Neutrophil (primary cell): ENCODE measurements at regions not wholly inside any gene's neighbourhood (a gene's known extent, or its start where the extent isn't known, plus 50 kb on each side); places are given as distances from the start of the nearest gene placed in this dataset.

Experiments
- H3K27ac ChIP-seq: fragments of 200-600 bp; sonication (generic); 2 replicates; pipeline ENCODE4 v1.5.1; 2016; ENCODE audit warnings: mild to moderate bottlenecking, moderate library complexity
- H3K27me3 ChIP-seq: fragments of 200-600 bp; sonication (generic); 2 replicates; pipeline ENCODE4 v1.6.0; 2016; ENCODE audit warnings: mild to moderate bottlenecking
- H3K36me3 ChIP-seq: fragments of 200-600 bp; sonication (generic); 2 replicates; pipeline ENCODE4 v1.5.1; 2017
- H3K4me1 ChIP-seq, 2 experiments: fragments of 200-600 bp in 1 of 2; sonication (generic) in 1 of 2; 1 replicate in 1 of 2; 2 replicates in 1 of 2; pipeline versions ENCODE4 v1.5.1 to v1.6.1; 2013 to 2016; ENCODE audit warnings: low read depth in 1 of 2, low read length in 1 of 2, mild to moderate bottlenecking in 1 of 2, moderate library complexity in 1 of 2; ENCODE audit not compliant: control insufficient read depth in 1 of 2, insufficient read depth in 1 of 2
- H3K4me3 ChIP-seq, 2 experiments: fragments of 200-600 bp in 1 of 2; sonication (generic) in 1 of 2; 1 replicate in 1 of 2; 2 replicates in 1 of 2; pipeline ENCODE4 v1.5.1; 2013 to 2016; ENCODE audit warnings: low read depth in 1 of 2, low read length in 1 of 2, mild to moderate bottlenecking in 1 of 2, moderate library complexity in 1 of 2
- H3K9me3 ChIP-seq: fragments of 200-600 bp; sonication (generic); 2 replicates; pipeline ENCODE4 v1.5.1; 2016
- CTCF ChIP-seq: fragments of 200-600 bp; sonication (generic); IDR thresholded peaks from 2 replicates; pipeline ENCODE4 v1.5.1; 2016; ENCODE audit warnings: antibody characterized with exemption

- H3K27ac ChIP-seq, result no peak overlapping the region
- H3K9me3 ChIP-seq, result no peaks in the 10 kb centered on the region
- H3K36me3 ChIP-seq, result no peaks in the 10 kb centered on the region
- no peak overlapping the region for H3K4me3 ChIP-seq
- no peak for TF ChIP-seq CTCF
- no peaks in the 10 kb centered on the region for H3K4me1 ChIP-seq
- peaks cover 21% of the 10 kb centered on the region for H3K27me3 ChIP-seq
These were observed 254.5 kb downstream of the BUB3 start for GRCh38 chr10:123408660-123409059.

- Histone ChIP-seq H3K27ac (no peak overlapping the region), H3K36me3 (no peaks in the 10 kb centered on the region), H3K27me3 (peaks cover 21% of the 10 kb centered on the region), H3K4me1 (no peaks in the 10 kb centered on the region), H3K9me3 (no peaks in the 10 kb centered on the region), H3K4me3 (no peak overlapping the region)
- no peak for TF ChIP-seq CTCF
These were observed 255.2 kb downstream of the BUB3 start for GRCh38 chr10:123409426-123409825.

GRCh38 chr10:123409884-123410283, 255.7 kb downstream of the BUB3 start:
- no peak for TF ChIP-seq CTCF
- Histone ChIP-seq H3K9me3 (no peaks in the 10 kb centered on the region), H3K36me3 (no peaks in the 10 kb centered on the region), H3K4me1 (no peaks in the 10 kb centered on the region), H3K27me3 (peaks cover 21% of the 10 kb centered on the region), H3K4me3 (no peak overlapping the region), H3K27ac (no peak overlapping the region)

GRCh38 chr10:123413353-123413752, 252.8 kb upstream of the GPR26 start:
- Histone ChIP-seq H3K36me3 (no peaks in the 10 kb centered on the region), H3K4me1 (no peaks in the 10 kb centered on the region), H3K27me3 (peaks cover 36% of the 10 kb centered on the region), H3K27ac (no peak overlapping the region), H3K9me3 (no peaks in the 10 kb centered on the region), H3K4me3 (no peak overlapping the region)
- no peak for TF ChIP-seq CTCF

- Histone ChIP-seq H3K9me3 (no peaks in the 10 kb centered on the region), H3K36me3 (no peaks in the 10 kb centered on the region), H3K4me1 (no peaks in the 10 kb centered on the region), H3K4me3 (no peak overlapping the region), H3K27me3 (peaks cover 36% of the 10 kb centered on the region), H3K27ac (no peak overlapping the region)
- TF ChIP-seq CTCF, result no peak
These were observed 250.6 kb upstream of the GPR26 start for GRCh38 chr10:123415523-123415922.

GRCh38 chr10:123417414-123417813, 248.7 kb upstream of the GPR26 start:
- Histone ChIP-seq H3K4me1 (no peaks in the 10 kb centered on the region), H3K27me3 (peaks cover 39% of the 10 kb centered on the region), H3K4me3 (no peak overlapping the region), H3K27ac (no peak overlapping the region), H3K36me3 (no peaks in the 10 kb centered on the region), H3K9me3 (no peaks in the 10 kb centered on the region)
- no peak for TF ChIP-seq CTCF
